HepG2 (cell line): ENCODE measurements at regions not wholly inside any gene's neighbourhood (a gene's known extent, or its start where the extent isn't known, plus 50 kb on each side); places are given as distances from the start of the nearest gene placed in this dataset.
A peak's percentile ranks its signal among the peaks of the same experiment; 100 is the strongest.

Experiments
- FOXK2 ChIP-seq: fragments of 450-650 bp; IDR thresholded peaks from 2 replicates; pipeline ENCODE4 v1.6.1; 2016
- FOXO4 ChIP-seq: sonication (generic); formaldehyde crosslinking; conservative IDR thresholded peaks from 2 replicates; pipeline ENCODE4 v1.8.1; 2023; ENCODE audit warnings: missing genetic modification reagents
- KLF9 ChIP-seq: IDR thresholded peaks from 2 replicates; pipeline ENCODE4 v1.6.1; 2016; ENCODE audit warnings: low read depth
- MAZ ChIP-seq, 2 experiments: sonication (generic) in 1 of 2; formaldehyde crosslinking in 1 of 2; IDR thresholded peaks; 2 replicates each; pipeline versions ENCODE4 v1.5.0 to v1.6.1; 2012 to 2020; ENCODE audit warnings: low read depth in 2 of 2, mild to moderate bottlenecking in 2 of 2, borderline replicate concordance in 1 of 2, improper control_type of control experiment in 1 of 2, low read length in 1 of 2, missing genetic modification reagents in 1 of 2, moderate library complexity in 1 of 2
- MTF2 ChIP-seq: sonication (generic); formaldehyde crosslinking; IDR thresholded peaks from 2 replicates; pipeline ENCODE4 v1.5.0; 2020; ENCODE audit warnings: missing genetic modification reagents, borderline replicate concordance
- NFIB ChIP-seq: sonication (generic); formaldehyde crosslinking; IDR thresholded peaks from 2 replicates; pipeline ENCODE4 v1.9.0; 2021; ENCODE audit warnings: missing genetic modification reagents, mild to moderate bottlenecking, borderline replicate concordance
- SALL1 ChIP-seq: sonication (generic); formaldehyde crosslinking; IDR thresholded peaks from 2 replicates; pipeline ENCODE4 v1.8.0; 2022; ENCODE audit warnings: mild to moderate bottlenecking, missing genetic modification reagents
- ZBTB37 ChIP-seq: sonication (generic); formaldehyde crosslinking; IDR thresholded peaks from 2 replicates; pipeline ENCODE4 v1.4.0; 2020; ENCODE audit warnings: mild to moderate bottlenecking, missing genetic modification reagents
- ZNF235 ChIP-seq: sonication (generic); formaldehyde crosslinking; IDR thresholded peaks from 2 replicates; pipeline ENCODE4 v1.8.1; 2023; ENCODE audit warnings: mild to moderate bottlenecking, missing genetic modification reagents, borderline replicate concordance
- ZNF446 ChIP-seq: sonication (generic); formaldehyde crosslinking; IDR thresholded peaks from 2 replicates; pipeline ENCODE4 v1.5.0; 2020; ENCODE audit warnings: mild to moderate bottlenecking, missing genetic modification reagents
- ZNF556 ChIP-seq: sonication (generic); formaldehyde crosslinking; IDR thresholded peaks from 2 replicates; pipeline ENCODE4 v1.4.0; 2020; ENCODE audit warnings: mild to moderate bottlenecking, missing genetic modification reagents, borderline replicate concordance
- ZNF740 ChIP-seq: sonication (generic); formaldehyde crosslinking; IDR thresholded peaks from 2 replicates; pipeline ENCODE4 v1.4.0; 2020; ENCODE audit warnings: missing genetic modification reagents
- TF ChIP-seq, protein P1 (sequence below): sonication (generic); formaldehyde crosslinking; IDR thresholded peaks from 2 replicates; pipeline ENCODE4 v1.4.0; 2020; ENCODE audit warnings: missing genetic modification reagents
- TF ChIP-seq, protein P2 (sequence below), 2 experiments: sonication (generic) in 1 of 2; formaldehyde crosslinking in 1 of 2; IDR thresholded peaks; 2 replicates each; pipeline versions ENCODE4 v1.6.1 to v1.9.0; 2014 to 2022; ENCODE audit warnings: antibody characterized with exemption in 1 of 2, borderline replicate concordance in 1 of 2, inconsistent platforms in 1 of 2, low read depth in 1 of 2, missing genetic modification reagents in 1 of 2
- TF ChIP-seq, protein P3 (sequence below): sonication (generic); formaldehyde crosslinking; IDR thresholded peaks from 2 replicates; pipeline ENCODE4 v1.4.0; 2020; ENCODE audit warnings: missing genetic modification reagents, borderline replicate concordance

DNA sequence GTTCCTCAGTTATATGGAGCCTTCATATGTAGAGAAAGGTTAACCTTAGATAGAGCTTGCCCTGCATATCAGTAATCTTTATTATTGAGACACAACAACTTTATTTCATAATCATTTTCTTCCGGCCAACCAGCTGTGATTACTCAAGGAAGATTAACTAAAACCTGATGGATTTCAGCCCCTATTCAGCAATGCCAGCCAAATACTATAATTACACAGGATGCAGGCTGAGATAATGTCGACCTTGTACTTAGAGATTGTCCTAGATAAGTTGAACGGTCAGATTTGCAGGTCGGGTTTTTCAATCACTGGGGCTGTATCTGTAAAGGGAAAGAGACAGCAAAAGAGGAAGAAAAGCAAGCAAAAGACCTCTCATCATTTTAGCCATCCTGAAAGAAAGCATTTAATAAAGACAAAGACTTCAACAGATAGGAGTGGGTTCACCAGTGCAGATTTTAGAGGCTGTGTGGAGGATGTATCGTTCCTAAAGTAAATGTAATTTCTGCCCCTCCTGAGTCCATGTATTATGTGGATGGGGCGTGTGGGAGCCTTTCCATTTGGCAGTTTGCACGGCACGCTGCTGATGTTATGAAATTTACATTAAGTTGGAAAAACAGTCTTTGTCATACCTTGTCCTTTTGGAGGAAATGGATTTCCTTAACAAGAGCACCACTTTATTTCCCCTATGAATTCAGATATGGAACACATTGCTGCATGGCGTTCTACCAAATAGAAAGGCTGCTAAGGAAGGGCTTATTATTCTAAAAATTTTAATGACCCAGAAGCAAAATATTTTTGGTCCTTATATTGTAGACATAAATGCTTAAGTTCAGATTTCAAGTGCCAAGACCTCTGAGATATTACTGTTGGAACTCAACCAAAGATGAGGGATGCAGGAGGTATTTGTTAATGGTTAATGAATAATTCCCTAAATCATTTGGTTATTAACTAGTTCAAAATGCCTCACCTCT lies 496.7 kb downstream of the SPRY1 start (continued):
- TF ChIP-seq, protein P1, sequence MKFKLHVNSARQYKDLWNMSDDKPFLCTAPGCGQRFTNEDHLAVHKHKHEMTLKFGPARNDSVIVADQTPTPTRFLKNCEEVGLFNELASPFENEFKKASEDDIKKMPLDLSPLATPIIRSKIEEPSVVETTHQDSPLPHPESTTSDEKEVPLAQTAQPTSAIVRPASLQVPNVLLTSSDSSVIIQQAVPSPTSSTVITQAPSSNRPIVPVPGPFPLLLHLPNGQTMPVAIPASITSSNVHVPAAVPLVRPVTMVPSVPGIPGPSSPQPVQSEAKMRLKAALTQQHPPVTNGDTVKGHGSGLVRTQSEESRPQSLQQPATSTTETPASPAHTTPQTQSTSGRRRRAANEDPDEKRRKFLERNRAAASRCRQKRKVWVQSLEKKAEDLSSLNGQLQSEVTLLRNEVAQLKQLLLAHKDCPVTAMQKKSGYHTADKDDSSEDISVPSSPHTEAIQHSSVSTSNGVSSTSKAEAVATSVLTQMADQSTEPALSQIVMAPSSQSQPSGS (CRISPR knock-in tag): no peak
- TF ChIP-seq FOXO4 (CRISPR knock-in tag) (no peak), ZBTB37 (CRISPR knock-in tag) (no peak), SALL1 (CRISPR knock-in tag) (peak; percentile 60; the same call in 1 of the 2 replicates), KLF9 (CRISPR knock-in tag) (no peak), ZNF235 (CRISPR knock-in tag) (no peak), ZNF740 (CRISPR knock-in tag) (no peak), ZNF556 (CRISPR knock-in tag) (no peak), ZNF446 (CRISPR knock-in tag) (no peak), NFIB (no peak), MAZ (IDR thresholded peaks at IDR 0.05; ENCODE audit: borderline replicate concordance, low read depth, low read length) (no peak), MAZ (CRISPR knock-in tag; IDR thresholded peaks at IDR 0.05; ENCODE audit: low read depth) (no peak), MTF2 (CRISPR knock-in tag) (no peak), FOXK2 (no peak)
- TF ChIP-seq, protein P2, sequence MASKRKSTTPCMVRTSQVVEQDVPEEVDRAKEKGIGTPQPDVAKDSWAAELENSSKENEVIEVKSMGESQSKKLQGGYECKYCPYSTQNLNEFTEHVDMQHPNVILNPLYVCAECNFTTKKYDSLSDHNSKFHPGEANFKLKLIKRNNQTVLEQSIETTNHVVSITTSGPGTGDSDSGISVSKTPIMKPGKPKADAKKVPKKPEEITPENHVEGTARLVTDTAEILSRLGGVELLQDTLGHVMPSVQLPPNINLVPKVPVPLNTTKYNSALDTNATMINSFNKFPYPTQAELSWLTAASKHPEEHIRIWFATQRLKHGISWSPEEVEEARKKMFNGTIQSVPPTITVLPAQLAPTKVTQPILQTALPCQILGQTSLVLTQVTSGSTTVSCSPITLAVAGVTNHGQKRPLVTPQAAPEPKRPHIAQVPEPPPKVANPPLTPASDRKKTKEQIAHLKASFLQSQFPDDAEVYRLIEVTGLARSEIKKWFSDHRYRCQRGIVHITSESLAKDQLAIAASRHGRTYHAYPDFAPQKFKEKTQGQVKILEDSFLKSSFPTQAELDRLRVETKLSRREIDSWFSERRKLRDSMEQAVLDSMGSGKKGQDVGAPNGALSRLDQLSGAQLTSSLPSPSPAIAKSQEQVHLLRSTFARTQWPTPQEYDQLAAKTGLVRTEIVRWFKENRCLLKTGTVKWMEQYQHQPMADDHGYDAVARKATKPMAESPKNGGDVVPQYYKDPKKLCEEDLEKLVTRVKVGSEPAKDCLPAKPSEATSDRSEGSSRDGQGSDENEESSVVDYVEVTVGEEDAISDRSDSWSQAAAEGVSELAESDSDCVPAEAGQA (IDR thresholded peaks at IDR 0.05; ENCODE audit: low read depth): no peak
- TF ChIP-seq, protein P2 (CRISPR knock-in tag; IDR thresholded peaks at IDR 0.05; ENCODE audit: borderline replicate concordance): no peak
- TF ChIP-seq, protein P3, sequence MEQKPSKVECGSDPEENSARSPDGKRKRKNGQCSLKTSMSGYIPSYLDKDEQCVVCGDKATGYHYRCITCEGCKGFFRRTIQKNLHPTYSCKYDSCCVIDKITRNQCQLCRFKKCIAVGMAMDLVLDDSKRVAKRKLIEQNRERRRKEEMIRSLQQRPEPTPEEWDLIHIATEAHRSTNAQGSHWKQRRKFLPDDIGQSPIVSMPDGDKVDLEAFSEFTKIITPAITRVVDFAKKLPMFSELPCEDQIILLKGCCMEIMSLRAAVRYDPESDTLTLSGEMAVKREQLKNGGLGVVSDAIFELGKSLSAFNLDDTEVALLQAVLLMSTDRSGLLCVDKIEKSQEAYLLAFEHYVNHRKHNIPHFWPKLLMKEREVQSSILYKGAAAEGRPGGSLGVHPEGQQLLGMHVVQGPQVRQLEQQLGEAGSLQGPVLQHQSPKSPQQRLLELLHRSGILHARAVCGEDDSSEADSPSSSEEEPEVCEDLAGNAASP (CRISPR knock-in tag): no peak
